ENCODE measurements at regions not wholly inside any gene's neighbourhood (a gene's known extent, or its start where the extent isn't known, plus 50 kb on each side); places are given as distances from the start of the nearest gene placed in this dataset.

- no peak for TF ChIP-seq CTCF (conservative IDR thresholded peaks at IDR 0.05; ENCODE audit: low read depth, low read length)
- no peak for DNase-seq (ENCODE audit: low read depth)
- no peak overlapping the region for H3K4me3 ChIP-seq (ENCODE audit: low read length)
These were observed 263.2 kb downstream of the CNTN3 start for GRCh38 chr3:74351213-74351612.

- no peak for TF ChIP-seq CTCF (conservative IDR thresholded peaks at IDR 0.05; ENCODE audit: low read depth, low read length)
- no peak for DNase-seq (ENCODE audit: low read depth)
- H3K4me3 ChIP-seq (ENCODE audit: low read length), result no peak overlapping the region
These were observed 265.4 kb downstream of the CNTN3 start for GRCh38 chr3:74349015-74349414.

GRCh38 chr3:74347563-74348268, 266.7 kb downstream of the CNTN3 start:
- no peak for DNase-seq (ENCODE audit: low read depth)
- no peak overlapping the region for H3K4me3 ChIP-seq (ENCODE audit: low read length)
- TF ChIP-seq CTCF (conservative IDR thresholded peaks at IDR 0.05; ENCODE audit: low read depth, low read length), result no peak

- no peak for TF ChIP-seq CTCF (conservative IDR thresholded peaks at IDR 0.05; ENCODE audit: low read depth, low read length)
- no peak for DNase-seq (ENCODE audit: low read depth)
- H3K4me3 ChIP-seq (ENCODE audit: low read length), result no peak overlapping the region
These were observed 267.6 kb downstream of the CNTN3 start for GRCh38 chr3:74346896-74347295.

- no peak for DNase-seq (ENCODE audit: low read depth)
- H3K4me3 ChIP-seq (ENCODE audit: low read length), result no peak overlapping the region
- TF ChIP-seq CTCF (conservative IDR thresholded peaks at IDR 0.05; ENCODE audit: low read depth, low read length), result no peak
These were observed 268.8 kb downstream of the CNTN3 start for GRCh38 chr3:74345701-74346100.

GRCh38 chr3:74344865-74345440, 269.5 kb downstream of the CNTN3 start:
- H3K4me3 ChIP-seq (ENCODE audit: low read length), result no peak overlapping the region
- no peak for DNase-seq (ENCODE audit: low read depth)
- no peak for TF ChIP-seq CTCF (conservative IDR thresholded peaks at IDR 0.05; ENCODE audit: low read depth, low read length)

- no peak for DNase-seq (ENCODE audit: low read depth)
- TF ChIP-seq CTCF (conservative IDR thresholded peaks at IDR 0.05; ENCODE audit: low read depth, low read length), result no peak
- H3K4me3 ChIP-seq (ENCODE audit: low read length), result no peak overlapping the region
These were observed 271.1 kb downstream of the CNTN3 start for GRCh38 chr3:74343391-74343790.
